ENCODE measurements at regions not wholly inside any gene's neighbourhood (a gene's known extent, or its start where the extent isn't known, plus 50 kb on each side); places are given as distances from the start of the nearest gene placed in this dataset.

DNA sequence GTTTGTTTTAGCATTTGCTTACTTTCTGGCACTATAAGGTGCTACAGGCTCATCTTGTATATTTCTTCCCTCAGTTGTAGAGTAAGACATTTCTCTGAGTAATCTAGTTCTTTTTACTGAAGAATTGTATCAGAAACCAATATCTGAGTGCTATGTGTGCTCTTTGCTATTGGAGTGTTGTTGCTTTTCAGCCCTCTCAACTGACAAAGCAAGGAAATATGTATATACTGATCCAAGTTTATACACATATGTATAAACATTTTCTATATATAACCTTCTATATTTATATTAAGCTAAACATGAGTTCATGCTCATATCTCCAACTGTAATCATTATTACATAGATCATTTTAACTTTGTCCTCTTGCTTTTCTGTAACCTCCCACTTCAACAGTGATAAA lies 405.7 kb downstream of the RFPL4B start:
- intact Hi-C loops (cut with micrococcal nuclease): no loop called here
- no peak for DNase-seq (ENCODE audit: low read depth, low spot score)
- H3K27me3 ChIP-seq (ENCODE audit: insufficient read depth, low read length): no peaks in the 10 kb centered on the region
- ATAC-seq: no peak
- H3K4me3 ChIP-seq (replicated peaks in 1 of 2; ENCODE audit: low read depth in 1 of 2, low read length in 2 of 2): no peak overlapping the region
- RAD21 ChIA-PET (ENCODE audit: low non-redundant PET in 1 of 2, low total read pairs in 2 of 2, uncharacterized antibody in 2 of 2, unreplicated experiment in 2 of 2): no interaction called here
- H2AFZ ChIP-seq (ENCODE audit: low read depth, low read length, poor library complexity, severe bottlenecking): no peak overlapping the region
- no peak overlapping the region for H3K27ac ChIP-seq (ENCODE audit: low read depth, low read length)
- H3K9ac ChIP-seq (ENCODE audit: low read length): no peak overlapping the region
- TF ChIP-seq YY1 (IDR thresholded peaks at IDR 0.05; ENCODE audit: extremely low read depth, insufficient replicate concordance, low read depth, low read length) (no peak), CEBPB (IDR thresholded peaks at IDR 0.05; ENCODE audit: low read depth) (no peak), SP1 (IDR thresholded peaks at IDR 0.05; ENCODE audit: low read depth) (no peak), SIN3A (IDR thresholded peaks at IDR 0.05; ENCODE audit: low read depth) (no peak), RAD21 (IDR thresholded peaks at IDR 0.05; ENCODE audit: low read depth) (no peak), JUND (IDR thresholded peaks at IDR 0.05) (no peak), POLR2AphosphoS5 (IDR thresholded peaks at IDR 0.05; ENCODE audit: low read depth, low read length) (no peak), EZH2 (IDR thresholded peaks at IDR 0.05) (no peak), EZH2phosphoT487 (IDR thresholded peaks at IDR 0.05; ENCODE audit: borderline replicate concordance) (no peak), CBX3 (IDR thresholded peaks at IDR 0.05; ENCODE audit: low read depth) (no peak), FOSL1 (IDR thresholded peaks at IDR 0.05; ENCODE audit: low read depth) (no peak), TCF7L2 (IDR thresholded peaks at IDR 0.05; ENCODE audit: borderline replicate concordance, extremely low read depth, insufficient read depth, insufficient read length) (no peak)
- TF ChIP-seq, protein P1, sequence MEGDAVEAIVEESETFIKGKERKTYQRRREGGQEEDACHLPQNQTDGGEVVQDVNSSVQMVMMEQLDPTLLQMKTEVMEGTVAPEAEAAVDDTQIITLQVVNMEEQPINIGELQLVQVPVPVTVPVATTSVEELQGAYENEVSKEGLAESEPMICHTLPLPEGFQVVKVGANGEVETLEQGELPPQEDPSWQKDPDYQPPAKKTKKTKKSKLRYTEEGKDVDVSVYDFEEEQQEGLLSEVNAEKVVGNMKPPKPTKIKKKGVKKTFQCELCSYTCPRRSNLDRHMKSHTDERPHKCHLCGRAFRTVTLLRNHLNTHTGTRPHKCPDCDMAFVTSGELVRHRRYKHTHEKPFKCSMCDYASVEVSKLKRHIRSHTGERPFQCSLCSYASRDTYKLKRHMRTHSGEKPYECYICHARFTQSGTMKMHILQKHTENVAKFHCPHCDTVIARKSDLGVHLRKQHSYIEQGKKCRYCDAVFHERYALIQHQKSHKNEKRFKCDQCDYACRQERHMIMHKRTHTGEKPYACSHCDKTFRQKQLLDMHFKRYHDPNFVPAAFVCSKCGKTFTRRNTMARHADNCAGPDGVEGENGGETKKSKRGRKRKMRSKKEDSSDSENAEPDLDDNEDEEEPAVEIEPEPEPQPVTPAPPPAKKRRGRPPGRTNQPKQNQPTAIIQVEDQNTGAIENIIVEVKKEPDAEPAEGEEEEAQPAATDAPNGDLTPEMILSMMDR (IDR thresholded peaks at IDR 0.05 in 2 of 3, conservative IDR thresholded peaks at IDR 0.05 in 1 of 3; ENCODE audit: borderline replicate concordance in 1 of 3, insufficient read depth in 1 of 3, low read depth in 2 of 3, low read length in 2 of 3): no peak
- TF ChIP-seq, protein P2, sequence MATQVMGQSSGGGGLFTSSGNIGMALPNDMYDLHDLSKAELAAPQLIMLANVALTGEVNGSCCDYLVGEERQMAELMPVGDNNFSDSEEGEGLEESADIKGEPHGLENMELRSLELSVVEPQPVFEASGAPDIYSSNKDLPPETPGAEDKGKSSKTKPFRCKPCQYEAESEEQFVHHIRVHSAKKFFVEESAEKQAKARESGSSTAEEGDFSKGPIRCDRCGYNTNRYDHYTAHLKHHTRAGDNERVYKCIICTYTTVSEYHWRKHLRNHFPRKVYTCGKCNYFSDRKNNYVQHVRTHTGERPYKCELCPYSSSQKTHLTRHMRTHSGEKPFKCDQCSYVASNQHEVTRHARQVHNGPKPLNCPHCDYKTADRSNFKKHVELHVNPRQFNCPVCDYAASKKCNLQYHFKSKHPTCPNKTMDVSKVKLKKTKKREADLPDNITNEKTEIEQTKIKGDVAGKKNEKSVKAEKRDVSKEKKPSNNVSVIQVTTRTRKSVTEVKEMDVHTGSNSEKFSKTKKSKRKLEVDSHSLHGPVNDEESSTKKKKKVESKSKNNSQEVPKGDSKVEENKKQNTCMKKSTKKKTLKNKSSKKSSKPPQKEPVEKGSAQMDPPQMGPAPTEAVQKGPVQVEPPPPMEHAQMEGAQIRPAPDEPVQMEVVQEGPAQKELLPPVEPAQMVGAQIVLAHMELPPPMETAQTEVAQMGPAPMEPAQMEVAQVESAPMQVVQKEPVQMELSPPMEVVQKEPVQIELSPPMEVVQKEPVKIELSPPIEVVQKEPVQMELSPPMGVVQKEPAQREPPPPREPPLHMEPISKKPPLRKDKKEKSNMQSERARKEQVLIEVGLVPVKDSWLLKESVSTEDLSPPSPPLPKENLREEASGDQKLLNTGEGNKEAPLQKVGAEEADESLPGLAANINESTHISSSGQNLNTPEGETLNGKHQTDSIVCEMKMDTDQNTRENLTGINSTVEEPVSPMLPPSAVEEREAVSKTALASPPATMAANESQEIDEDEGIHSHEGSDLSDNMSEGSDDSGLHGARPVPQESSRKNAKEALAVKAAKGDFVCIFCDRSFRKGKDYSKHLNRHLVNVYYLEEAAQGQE (IDR thresholded peaks at IDR 0.05; ENCODE audit: low read depth): no peak
- TF ChIP-seq, protein P3, sequence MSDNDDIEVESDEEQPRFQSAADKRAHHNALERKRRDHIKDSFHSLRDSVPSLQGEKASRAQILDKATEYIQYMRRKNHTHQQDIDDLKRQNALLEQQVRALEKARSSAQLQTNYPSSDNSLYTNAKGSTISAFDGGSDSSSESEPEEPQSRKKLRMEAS (IDR thresholded peaks at IDR 0.05): no peak
- no peaks in the 10 kb centered on the region for H4K20me1 ChIP-seq (ENCODE audit: insufficient read depth)
- H3K9me3 ChIP-seq (ENCODE audit: control insufficient read depth in 1 of 2, insufficient read depth in 1 of 2, low read depth in 1 of 2, low read length in 2 of 2): no peaks in the 10 kb centered on the region
- H3K36me3 ChIP-seq (ENCODE audit: control insufficient read depth in 1 of 2, insufficient read depth in 2 of 2, low read length in 2 of 2): no peaks in the 10 kb centered on the region
- CTCF ChIA-PET: no interaction called here
- no peaks in the 10 kb centered on the region for H3K4me1 ChIP-seq (ENCODE audit: control insufficient read depth in 1 of 2, insufficient read depth in 2 of 2, low read length in 2 of 2)
- no peaks in the 10 kb centered on the region for H3K9me2 ChIP-seq (ENCODE audit: insufficient read depth)
- POLR2A ChIA-PET: interaction anchor here (0.6 kb wide), 1 partner anchor 325 kb away, joined by 3 read pairs; no protein-coding TSS in a partner anchor
- BruUV-seq (replicated peaks): no TSS peak
- H3K4me2 ChIP-seq (ENCODE audit: low read length): no peak overlapping the region
- no peaks in the 10 kb centered on the region for H3K79me2 ChIP-seq (ENCODE audit: insufficient read depth, low read length)
